T-helper 2 cell treated with Interferon-gamma antibody and Interleukin-4, amounts not matched to agents 5 μg/mL and 100 μg/mL, for 36 hours (primary cell): ENCODE measurements at regions not wholly inside any gene's neighbourhood (a gene's known extent, or its start where the extent isn't known, plus 50 kb on each side); places are given as distances from the start of the nearest gene placed in this dataset.
"Not testable (repeated sequence)": the region's sequence is repeated elsewhere in the genome, so short reads cannot be mapped to it uniquely, and the experiment has no call there.

Experiments
- DNase-seq: peaks from one replicate; pipeline ENCODE4 v3.0.0; 2021; ENCODE audit warnings: low spot score
- H3K27ac Mint-ChIP-seq: one replicate; pipeline ENCODE4 v1.8.0; 2021; ENCODE audit warnings: mild to moderate bottlenecking, mixed read lengths
- H3K27me3 Mint-ChIP-seq: one replicate; pipeline ENCODE4 v1.8.0; 2021; ENCODE audit warnings: low read depth, mixed read lengths
- H3K36me3 Mint-ChIP-seq: one replicate; pipeline ENCODE4 v1.8.0; 2021; ENCODE audit warnings: low read depth, mixed read lengths
- H3K4me1 Mint-ChIP-seq: one replicate; pipeline ENCODE4 v1.8.0; 2021; ENCODE audit warnings: low read depth, mixed read lengths
- H3K4me3 Mint-ChIP-seq: one replicate; pipeline ENCODE4 v1.8.0; 2022; ENCODE audit warnings: mild to moderate bottlenecking, moderate library complexity, mixed read lengths
- H3K9me3 Mint-ChIP-seq: one replicate; pipeline ENCODE4 v1.8.0; 2021; ENCODE audit warnings: mixed read lengths

DNA sequence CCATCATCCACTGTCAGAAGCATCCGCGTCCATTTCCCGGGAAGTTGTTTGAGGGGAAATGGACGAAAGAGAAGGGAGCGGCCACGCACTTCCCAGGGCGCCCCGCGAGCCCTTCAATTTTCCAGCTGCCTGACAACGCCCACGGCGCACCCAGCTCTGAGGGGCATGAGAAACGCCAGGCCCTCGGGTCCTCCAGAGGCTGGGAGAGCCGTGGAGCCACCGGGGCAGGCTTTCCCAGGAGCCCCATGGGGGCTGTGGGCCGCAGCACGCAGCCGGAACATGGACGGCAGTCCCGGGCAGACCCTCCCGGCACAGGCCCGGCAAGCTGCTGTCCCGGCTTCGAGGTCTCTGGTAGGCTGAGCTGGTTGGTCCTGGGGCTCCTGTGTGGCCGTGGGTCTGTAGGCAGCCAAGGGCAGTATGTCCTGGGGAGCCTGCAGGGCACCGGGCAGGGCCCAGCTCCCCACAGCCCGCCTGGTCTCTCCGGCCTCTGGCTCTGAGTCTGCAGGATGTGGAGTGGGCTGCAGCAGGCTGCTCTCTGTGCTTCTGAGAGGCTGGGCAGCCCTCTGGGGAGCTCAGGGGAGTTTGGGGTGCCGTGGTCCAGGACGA is 115.2 kb downstream of the FAM53A start:
- H3K27ac Mint-ChIP-seq: no peak overlapping the region
- H3K27me3 Mint-ChIP-seq: no peaks in the 10 kb centered on the region
- DNase-seq: no peak
- H3K4me3 Mint-ChIP-seq: no peak overlapping the region
- no peaks in the 10 kb centered on the region for H3K36me3 Mint-ChIP-seq
- H3K9me3 Mint-ChIP-seq: no peaks in the 10 kb centered on the region
- H3K4me1 Mint-ChIP-seq: peaks cover 2% of the 10 kb centered on the region

DNA sequence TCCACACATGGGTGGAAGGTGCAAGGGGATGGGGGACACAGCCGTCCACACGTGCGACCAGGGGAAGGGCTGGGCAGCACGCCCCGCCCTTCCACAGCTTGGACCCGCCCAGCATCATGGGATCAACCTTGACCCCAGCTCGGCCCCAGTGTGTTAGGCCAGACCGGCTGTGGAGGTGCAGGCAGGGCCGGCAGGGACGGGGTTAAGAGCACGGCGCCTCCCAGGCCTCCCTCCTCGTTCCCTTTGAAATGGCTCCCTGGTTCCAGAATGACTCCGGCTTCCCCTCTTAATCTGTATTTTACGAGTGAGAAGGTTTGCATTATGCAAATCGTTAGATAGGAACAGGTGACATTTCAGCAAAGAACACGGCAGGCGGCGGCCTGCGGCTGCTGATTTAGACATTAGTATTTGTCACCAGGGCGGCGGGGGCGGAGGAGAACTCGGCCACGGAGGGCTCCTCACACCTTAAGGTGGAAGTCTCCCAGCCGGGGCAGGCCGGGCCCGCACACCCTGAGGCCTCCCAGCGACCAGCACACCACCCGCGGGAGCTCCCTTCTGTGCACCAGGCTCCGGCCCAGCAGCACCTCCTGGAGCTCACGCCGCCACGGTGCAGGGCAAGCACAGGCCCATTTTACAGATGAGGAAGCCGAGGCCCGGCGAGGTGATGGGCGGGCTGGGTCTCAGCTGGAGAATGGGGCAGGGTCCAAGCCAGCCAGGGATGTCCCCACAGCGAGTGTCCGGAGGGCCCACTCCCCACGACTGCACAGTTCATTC is 116.1 kb downstream of the FAM53A start:
- no peak for DNase-seq
- Mint-ChIP-seq H3K4me1 (peaks cover 2% of the 10 kb centered on the region), H3K27ac (no peak overlapping the region), H3K27me3 (no peaks in the 10 kb centered on the region), H3K4me3 (no peak overlapping the region), H3K9me3 (no peaks in the 10 kb centered on the region), H3K36me3 (no peaks in the 10 kb centered on the region)

DNA sequence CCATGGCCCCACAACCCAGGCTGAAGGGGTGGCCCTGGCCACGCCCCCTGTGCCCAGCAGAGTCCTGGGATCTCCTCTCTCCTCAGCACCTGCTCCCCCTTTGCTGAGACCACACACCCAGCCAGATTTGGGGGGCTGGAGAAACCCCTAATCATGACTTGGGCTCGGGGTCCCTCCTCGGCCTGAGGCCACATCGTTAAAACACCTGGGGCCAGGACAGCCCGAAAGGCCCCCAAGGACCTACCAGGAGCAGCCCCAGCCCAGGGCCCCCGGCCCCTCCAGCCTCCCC is 116.7 kb downstream of the FAM53A start:
- H3K36me3 Mint-ChIP-seq: no peaks in the 10 kb centered on the region
- H3K4me3 Mint-ChIP-seq: no peak overlapping the region
- DNase-seq: no peak
- H3K9me3 Mint-ChIP-seq: no peaks in the 10 kb centered on the region
- H3K27ac Mint-ChIP-seq: no peak overlapping the region
- peaks cover 2% of the 10 kb centered on the region for H3K4me1 Mint-ChIP-seq
- H3K27me3 Mint-ChIP-seq: no peaks in the 10 kb centered on the region

DNA sequence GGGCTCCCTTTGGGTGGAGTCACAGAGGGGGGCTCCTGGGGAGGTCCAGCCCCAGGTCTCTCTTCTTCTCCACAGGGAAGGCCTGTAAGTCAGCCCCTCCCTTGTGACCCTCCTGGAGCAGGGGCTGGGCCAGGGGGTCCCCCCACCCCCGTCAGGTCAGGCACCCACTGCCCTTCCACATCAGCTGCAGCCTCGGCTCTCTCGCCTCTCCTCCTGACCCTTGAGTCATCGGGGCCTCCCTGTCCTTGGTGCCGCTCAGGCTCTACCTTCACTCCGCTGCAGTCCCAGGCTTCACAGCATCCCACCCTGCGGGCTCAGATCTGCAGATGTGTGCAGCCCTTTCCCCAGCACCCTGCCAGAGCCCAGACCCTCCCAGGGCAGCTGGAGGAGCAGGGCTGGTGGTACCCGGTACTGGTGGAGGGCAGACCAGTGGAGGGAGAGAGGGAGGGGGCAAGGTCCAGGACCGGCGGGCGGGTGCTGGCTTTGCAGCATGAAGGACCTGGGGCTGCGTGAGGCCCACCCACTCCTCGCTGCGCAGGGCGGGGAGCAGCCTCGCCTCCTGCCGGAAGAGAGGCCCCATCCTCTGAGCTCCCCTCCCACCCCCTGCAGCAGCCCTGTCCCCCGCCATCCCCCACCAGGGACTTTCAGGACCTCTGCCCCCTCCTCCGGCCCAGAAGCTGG is 117.1 kb downstream of the FAM53A start:
- H3K27ac Mint-ChIP-seq: no peak overlapping the region
- no peak overlapping the region for H3K4me3 Mint-ChIP-seq
- H3K36me3 Mint-ChIP-seq: no peaks in the 10 kb centered on the region
- H3K9me3 Mint-ChIP-seq: no peaks in the 10 kb centered on the region
- DNase-seq: no peak
- H3K4me1 Mint-ChIP-seq: peaks cover 2% of the 10 kb centered on the region
- no peaks in the 10 kb centered on the region for H3K27me3 Mint-ChIP-seq

DNA sequence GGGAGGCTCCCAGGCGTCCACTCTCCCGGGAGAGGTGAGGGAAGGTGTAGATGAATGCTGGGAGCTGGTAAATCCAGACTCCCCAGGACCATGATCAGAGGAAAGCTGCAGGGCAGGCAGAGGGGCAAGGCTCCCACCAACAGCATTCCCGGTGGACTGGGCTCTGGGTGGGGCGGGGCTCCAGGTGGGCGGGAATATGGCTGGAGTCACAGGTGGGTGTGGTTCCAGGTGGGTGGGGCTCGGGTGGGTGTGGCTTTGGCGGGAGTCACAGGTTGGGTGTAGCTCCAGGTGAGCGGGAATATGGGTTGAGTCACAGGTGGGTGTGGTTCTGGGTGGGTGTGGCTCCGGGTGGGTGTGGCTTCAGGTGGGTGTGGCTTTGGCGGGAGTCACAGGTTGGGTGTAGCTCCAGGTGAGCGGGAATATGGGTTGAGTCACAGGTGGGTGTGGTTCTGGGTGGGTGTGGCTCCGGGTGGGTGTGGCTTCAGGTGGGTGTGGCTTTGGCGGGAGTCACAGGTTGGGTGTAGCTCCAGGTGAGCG is 117.7 kb downstream of the FAM53A start:
- DNase-seq, H3K4me3 Mint-ChIP-seq, H3K9me3 Mint-ChIP-seq: not testable (repeated sequence)

DNA sequence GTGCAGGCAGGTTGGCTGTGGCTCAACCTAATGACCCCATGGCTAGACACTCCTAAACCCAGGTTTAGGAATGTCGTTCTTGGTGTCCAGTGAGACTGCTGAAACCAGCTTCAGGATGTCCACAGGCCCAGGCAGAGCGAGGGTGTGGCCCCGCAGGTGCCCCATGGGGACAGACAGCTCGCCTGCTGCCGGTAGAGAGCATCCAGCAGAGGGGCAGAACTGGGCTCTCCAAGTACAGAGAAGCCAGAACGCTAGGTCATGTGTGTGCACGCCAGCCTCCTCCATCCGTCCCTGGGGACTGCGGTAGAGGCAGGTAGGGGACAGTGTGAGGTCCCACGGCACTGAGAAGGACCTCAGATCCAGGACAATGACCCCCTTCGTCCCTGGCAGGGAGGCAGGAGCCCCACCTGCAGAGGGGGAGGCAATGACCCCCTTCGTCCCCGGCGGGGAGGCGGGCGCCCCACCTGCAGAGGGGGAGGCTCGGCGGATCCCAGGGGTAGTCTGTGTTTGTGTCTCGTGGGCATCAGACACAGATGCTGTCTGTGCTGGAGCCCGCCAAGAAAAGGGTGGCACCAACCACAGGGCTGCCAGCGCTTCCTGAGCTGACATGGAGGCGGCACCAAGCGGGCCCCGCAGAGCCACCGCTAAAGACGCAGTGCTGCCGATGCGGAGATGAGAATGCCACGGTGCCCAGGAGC is 118.4 kb downstream of the FAM53A start:
- H3K27ac Mint-ChIP-seq: no peak overlapping the region
- H3K27me3 Mint-ChIP-seq: no peaks in the 10 kb centered on the region
- no peaks in the 10 kb centered on the region for H3K36me3 Mint-ChIP-seq
- no peak for DNase-seq
- H3K4me3 Mint-ChIP-seq: no peak overlapping the region
- H3K9me3 Mint-ChIP-seq: no peaks in the 10 kb centered on the region
- H3K4me1 Mint-ChIP-seq: peaks cover 2% of the 10 kb centered on the region

More for the DNA sequence above, 117.7 kb downstream of the FAM53A start:
- not testable (repeated sequence) for H3K36me3 Mint-ChIP-seq, H3K27ac Mint-ChIP-seq, H3K4me1 Mint-ChIP-seq, H3K27me3 Mint-ChIP-seq

DNA sequence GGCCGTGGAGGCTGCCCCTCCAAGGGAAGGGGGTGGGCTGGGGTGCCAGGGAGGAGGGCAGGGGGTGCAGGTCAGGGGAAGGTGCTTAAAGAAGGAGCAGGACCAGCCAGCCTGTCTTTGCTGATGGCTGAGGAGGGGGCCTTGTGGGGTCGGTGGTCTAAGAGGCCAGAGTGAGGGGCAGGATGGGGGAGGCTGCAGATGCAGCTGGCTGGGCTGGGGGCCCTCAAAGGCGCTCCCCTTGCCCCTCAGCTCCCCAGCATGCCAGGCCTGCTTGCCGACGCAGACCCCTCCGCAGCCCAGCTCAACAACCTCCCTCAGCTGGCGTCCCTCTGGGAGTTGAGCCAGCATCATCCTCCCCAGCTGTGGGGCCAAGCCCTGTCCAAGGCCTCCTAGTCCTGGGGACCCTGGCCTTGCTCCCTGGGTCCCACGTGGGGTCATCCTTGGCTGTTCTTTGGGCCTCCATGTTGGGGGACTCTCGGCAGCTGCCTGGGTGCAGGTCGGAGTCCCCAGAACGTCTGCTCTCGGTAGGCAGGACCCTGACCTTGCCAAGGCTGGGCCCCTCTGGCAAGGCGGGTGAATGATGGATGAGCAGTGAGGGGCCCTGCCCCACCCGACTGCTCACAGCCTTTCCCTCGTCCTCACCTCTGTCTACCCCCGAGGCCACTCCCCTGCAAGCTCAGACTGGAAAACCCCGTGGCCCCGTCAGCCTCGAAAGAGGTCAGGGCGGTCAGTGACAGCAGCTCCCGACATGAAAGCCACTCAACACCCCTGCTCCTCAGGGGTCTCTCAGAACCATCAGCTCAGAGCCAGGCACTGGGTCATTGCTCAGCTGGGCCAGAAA is 119.4 kb downstream of the FAM53A start:
- Mint-ChIP-seq H3K27ac (no peak overlapping the region), H3K27me3 (no peaks in the 10 kb centered on the region), H3K36me3 (no peaks in the 10 kb centered on the region), H3K4me1 (peaks cover 2% of the 10 kb centered on the region), H3K4me3 (no peak overlapping the region), H3K9me3 (no peaks in the 10 kb centered on the region)
- no peak for DNase-seq

DNA sequence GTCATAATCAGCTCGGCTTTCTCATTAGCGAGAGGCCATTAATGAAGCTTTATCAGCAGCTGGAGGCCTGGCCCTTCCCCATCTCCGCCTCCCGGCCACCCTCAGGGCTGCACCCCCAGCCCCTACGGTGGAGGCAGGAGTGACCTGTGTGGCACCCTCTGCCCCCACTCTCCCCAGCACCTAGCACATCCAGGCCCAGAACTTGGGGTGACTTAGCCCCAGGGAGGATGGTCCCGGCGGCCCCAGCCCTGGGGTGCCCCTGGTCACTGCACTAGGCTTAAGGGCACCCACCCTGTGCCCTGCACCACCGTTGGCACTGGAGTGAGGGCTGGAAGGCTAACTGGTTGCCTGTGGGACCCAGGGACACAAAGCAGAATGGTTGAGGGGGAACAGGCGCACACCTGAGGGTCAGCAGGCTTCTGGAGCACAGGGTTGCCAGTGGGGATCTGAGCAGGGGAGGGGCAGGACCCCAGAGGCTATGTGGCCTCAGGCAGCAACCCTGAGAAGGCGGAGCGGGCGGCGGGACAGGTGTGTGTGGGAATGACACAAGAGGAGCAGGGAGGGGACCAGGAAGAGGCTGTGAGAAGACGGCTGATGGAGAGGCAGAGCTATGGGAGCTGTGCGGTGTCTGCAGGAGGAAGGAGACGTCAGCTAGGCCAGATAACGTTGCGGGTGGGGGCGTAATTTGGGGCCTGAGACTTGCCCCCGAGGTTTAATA is 120.2 kb downstream of the FAM53A start:
- Mint-ChIP-seq H3K4me1 (peaks cover 2% of the 10 kb centered on the region), H3K36me3 (no peaks in the 10 kb centered on the region), H3K4me3 (no peak overlapping the region), H3K27me3 (no peaks in the 10 kb centered on the region), H3K27ac (no peak overlapping the region), H3K9me3 (no peaks in the 10 kb centered on the region)
- DNase-seq: no peak

DNA sequence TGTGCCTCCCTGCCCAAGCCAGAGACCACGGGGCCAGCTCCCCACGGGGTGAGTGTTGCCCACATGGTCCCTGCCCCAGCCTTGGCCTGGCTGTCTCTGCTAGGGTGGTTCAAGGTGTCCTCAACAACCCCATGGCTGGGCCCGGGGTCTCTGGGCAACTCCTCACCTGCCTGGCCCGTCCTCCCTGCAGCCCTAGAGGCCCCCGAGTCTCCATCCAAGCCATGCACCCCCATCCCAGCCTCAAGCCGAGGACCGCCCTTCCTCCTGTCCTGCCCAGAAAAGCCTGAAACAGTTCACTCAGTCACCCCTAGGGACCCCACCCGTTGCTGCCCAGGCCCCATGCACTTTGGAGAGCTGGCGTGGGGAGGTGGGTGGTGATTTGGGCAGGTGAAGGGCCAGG is 120.9 kb downstream of the FAM53A start:
- no peak for DNase-seq
- Mint-ChIP-seq H3K4me3 (no peak overlapping the region), H3K27ac (no peak overlapping the region), H3K9me3 (no peaks in the 10 kb centered on the region), H3K27me3 (no peaks in the 10 kb centered on the region), H3K4me1 (peaks cover 2% of the 10 kb centered on the region), H3K36me3 (no peaks in the 10 kb centered on the region)

DNA sequence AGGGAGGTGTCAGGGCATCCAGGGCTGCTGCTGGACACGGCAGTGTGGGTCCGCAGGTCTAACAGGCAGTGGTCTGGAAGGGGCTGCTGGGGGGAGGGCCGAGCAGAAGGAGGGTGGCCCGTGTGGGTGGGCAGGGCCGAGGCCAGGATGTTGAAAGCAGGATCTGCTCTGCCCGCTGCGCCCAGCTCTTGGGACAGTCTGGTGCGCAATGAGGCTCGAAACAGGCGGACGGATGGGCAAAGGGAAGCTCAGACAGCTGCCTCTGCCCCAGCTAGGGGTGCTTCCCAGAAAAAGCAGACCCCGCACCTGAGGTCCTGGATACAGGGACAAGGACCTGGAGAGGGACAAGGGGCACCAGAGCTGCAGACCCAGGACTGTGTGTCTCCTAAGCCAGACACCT is 121.3 kb downstream of the FAM53A start:
- H3K36me3 Mint-ChIP-seq: no peaks in the 10 kb centered on the region
- H3K27ac Mint-ChIP-seq: no peak overlapping the region
- H3K9me3 Mint-ChIP-seq: no peaks in the 10 kb centered on the region
- H3K27me3 Mint-ChIP-seq: no peaks in the 10 kb centered on the region
- H3K4me1 Mint-ChIP-seq: peaks cover 2% of the 10 kb centered on the region
- DNase-seq: no peak
- no peak overlapping the region for H3K4me3 Mint-ChIP-seq

DNA sequence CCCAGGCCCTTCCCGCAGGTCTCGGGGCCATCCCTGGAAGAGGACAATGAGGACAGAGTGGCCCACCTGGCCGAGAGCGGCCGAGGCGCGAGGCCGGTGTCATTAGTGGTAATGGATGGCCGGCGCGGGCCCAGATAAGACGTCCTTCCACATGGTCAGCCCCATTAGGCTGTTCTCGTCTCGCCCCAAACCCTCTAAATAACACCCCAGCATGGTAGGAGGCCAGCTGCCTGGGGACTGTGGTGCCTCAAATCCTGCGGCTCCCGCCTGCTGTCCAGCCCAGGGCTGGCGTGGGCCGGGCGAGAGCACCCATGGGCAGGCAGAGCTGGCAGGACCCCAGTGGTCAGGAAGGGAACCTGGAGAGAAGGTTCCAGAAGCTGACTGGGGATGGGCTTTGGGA is 121.7 kb downstream of the FAM53A start:
- Mint-ChIP-seq H3K27me3 (no peaks in the 10 kb centered on the region), H3K9me3 (no peaks in the 10 kb centered on the region), H3K4me3 (no peak overlapping the region), H3K36me3 (no peaks in the 10 kb centered on the region), H3K4me1 (peaks cover 2% of the 10 kb centered on the region), H3K27ac (no peak overlapping the region)
- no peak for DNase-seq

DNA sequence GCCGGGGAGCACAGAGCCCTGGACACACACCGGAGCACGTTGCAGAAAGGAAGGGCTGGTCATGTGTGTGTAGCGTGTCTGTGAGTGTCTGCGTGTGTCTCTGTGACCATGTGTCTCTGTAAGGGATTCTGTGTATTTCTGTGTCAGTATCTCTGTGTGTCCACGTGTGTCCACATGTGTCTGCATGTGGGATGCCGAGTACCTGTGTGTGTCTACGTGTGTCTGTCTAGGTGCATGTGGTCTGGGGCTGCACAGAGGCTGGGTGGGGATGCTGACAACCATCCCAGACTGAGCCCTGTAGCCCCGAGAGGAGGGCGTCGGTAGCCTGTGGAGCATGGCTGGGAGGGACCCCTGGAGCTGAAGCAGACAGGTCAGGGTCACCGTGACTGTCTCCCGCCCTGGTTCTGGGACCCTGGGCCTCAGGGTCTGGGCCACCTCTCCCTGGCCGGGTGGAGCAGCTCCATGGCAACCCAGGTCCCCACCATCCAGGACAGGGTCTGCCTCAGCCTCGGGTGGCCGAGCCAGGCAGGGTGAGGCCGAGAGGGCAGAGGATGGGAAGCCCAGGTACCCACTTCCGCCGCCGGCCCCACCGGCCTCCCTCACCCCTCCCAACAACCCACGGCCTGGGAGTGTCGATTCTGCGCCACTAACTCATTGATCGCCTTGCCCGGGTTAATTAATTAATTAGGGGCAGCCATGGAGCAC is 122.7 kb downstream of the FAM53A start:
- no peak for DNase-seq
- Mint-ChIP-seq H3K27ac (no peak overlapping the region), H3K27me3 (no peaks in the 10 kb centered on the region), H3K4me3 (no peak overlapping the region), H3K36me3 (no peaks in the 10 kb centered on the region), H3K9me3 (no peaks in the 10 kb centered on the region), H3K4me1 (peaks cover 2% of the 10 kb centered on the region)
